ENCODE measurements at regions not wholly inside any gene's neighbourhood (a gene's known extent, or its start where the extent isn't known, plus 50 kb on each side); places are given as distances from the start of the nearest gene placed in this dataset.

DNA sequence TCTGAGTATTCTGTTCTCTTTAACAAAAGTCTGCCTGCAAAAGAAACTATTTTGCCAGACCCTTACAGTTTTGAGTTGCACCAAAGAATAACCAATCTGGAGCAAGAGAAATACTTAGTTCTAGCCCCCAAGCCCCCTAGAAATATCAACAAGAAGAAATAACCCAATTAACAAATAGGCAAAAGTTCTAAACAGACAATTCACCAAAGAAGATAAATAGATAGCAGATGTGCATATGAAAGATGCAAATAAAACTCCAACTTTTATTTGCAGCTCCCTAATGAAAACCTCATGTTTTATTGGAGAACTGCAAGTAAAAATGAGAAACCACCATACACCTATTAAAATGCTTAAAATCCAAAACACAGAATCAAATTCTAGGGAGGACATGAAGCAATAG, 1308.0 kb downstream of the CDH11 start:
- Mint-ChIP-seq H3K9me3 (peaks cover 14% of the 10 kb centered on the region), H3K36me3 (ENCODE audit: low read depth) (no peaks in the 10 kb centered on the region), H3K27ac (no peak overlapping the region), H3K27me3 (ENCODE audit: insufficient read depth) (no peaks in the 10 kb centered on the region), H3K4me3 (no peak overlapping the region), H3K4me1 (ENCODE audit: low read depth) (no peaks in the 10 kb centered on the region)
- TF ChIP-seq, protein P1, sequence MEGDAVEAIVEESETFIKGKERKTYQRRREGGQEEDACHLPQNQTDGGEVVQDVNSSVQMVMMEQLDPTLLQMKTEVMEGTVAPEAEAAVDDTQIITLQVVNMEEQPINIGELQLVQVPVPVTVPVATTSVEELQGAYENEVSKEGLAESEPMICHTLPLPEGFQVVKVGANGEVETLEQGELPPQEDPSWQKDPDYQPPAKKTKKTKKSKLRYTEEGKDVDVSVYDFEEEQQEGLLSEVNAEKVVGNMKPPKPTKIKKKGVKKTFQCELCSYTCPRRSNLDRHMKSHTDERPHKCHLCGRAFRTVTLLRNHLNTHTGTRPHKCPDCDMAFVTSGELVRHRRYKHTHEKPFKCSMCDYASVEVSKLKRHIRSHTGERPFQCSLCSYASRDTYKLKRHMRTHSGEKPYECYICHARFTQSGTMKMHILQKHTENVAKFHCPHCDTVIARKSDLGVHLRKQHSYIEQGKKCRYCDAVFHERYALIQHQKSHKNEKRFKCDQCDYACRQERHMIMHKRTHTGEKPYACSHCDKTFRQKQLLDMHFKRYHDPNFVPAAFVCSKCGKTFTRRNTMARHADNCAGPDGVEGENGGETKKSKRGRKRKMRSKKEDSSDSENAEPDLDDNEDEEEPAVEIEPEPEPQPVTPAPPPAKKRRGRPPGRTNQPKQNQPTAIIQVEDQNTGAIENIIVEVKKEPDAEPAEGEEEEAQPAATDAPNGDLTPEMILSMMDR (IDR thresholded peaks at IDR 0.05) = no peak
- DNase-seq = no peak

- TF ChIP-seq, protein P1 (IDR thresholded peaks at IDR 0.05) = no peak
- Mint-ChIP-seq H3K4me1 (ENCODE audit: low read depth) (no peaks in the 10 kb centered on the region), H3K36me3 (ENCODE audit: low read depth) (no peaks in the 10 kb centered on the region), H3K27ac (no peak overlapping the region), H3K9me3 (no peaks in the 10 kb centered on the region; the same call in none of the 2 replicates), H3K27me3 (ENCODE audit: insufficient read depth) (no peaks in the 10 kb centered on the region; the same call in 1 of the 2 replicates), H3K4me3 (no peak overlapping the region)
- DNase-seq = no peak
Observed at GRCh38 chr16:63808730-63809129, 1313.1 kb downstream of the CDH11 start.

DNA sequence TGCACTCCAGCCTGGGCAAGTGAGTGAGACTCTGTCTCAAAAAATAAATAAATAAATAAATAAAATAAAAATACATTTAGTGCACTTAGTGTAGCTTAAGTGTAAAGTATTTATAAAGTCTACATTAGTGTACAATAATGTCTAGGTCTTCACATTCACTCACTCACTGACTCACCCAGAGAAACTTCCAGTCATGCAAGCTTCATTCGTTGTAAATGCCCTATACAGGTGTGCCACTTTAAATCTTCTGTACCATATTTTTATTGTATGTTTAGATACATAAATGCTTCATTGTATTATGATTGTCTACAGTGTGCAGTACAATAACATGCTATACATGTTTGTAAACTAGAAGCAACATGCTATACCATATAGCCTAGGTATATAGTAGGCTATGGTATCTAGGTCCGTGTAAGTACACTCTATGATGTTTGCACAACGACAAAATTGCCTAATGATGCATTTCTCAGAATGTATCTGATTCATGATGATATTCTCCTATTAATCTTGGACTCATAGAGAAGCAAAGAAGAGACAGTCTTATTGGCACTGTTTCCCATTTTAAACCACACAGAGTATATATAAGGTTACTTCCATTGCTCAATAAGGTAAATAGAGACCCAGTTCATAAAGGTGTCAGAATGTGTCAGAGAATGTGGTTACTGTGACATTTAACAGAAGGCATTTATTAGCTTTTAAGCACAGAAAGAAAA, 1314.9 kb downstream of the CDH11 start:
- TF ChIP-seq, protein P1 (IDR thresholded peaks at IDR 0.05) = no peak
- Mint-ChIP-seq H3K4me1 (ENCODE audit: low read depth) (no peaks in the 10 kb centered on the region), H3K27me3 (ENCODE audit: insufficient read depth) (no peaks in the 10 kb centered on the region; the same call in 1 of the 2 replicates), H3K36me3 (ENCODE audit: low read depth) (no peaks in the 10 kb centered on the region), H3K27ac (no peak overlapping the region), H3K4me3 (no peak overlapping the region), H3K9me3 (no peaks in the 10 kb centered on the region; the same call in none of the 2 replicates)
- DNase-seq = no peak

- H3K4me3 Mint-ChIP-seq = no peak overlapping the region
- no peaks in the 10 kb centered on the region; the same call in 1 of the 2 replicates for H3K27me3 Mint-ChIP-seq (ENCODE audit: insufficient read depth)
Observed at GRCh38 chr16:63804126-63804525, 1317.7 kb downstream of the CDH11 start.

GRCh38 chr16:63789603-63790002, 1332.3 kb downstream of the CDH11 start:
- H3K27me3 Mint-ChIP-seq (ENCODE audit: insufficient read depth) = no peaks in the 10 kb centered on the region
- H3K27ac Mint-ChIP-seq = no peak overlapping the region
- H3K4me3 Mint-ChIP-seq = no peak overlapping the region
- peaks cover 50% of the 10 kb centered on the region for H3K9me3 Mint-ChIP-seq
- H3K4me1 Mint-ChIP-seq (ENCODE audit: low read depth) = no peaks in the 10 kb centered on the region
- TF ChIP-seq, protein P1 (IDR thresholded peaks at IDR 0.05) = no peak; the same call in 1 of the 2 replicates
- DNase-seq = no peak
- no peaks in the 10 kb centered on the region for H3K36me3 Mint-ChIP-seq (ENCODE audit: low read depth)

More at GRCh38 chr16:63804126-63804525, 1317.7 kb downstream of the CDH11 start:
- peaks cover 9% of the 10 kb centered on the region; the same call in 1 of the 2 replicates for H3K9me3 Mint-ChIP-seq
- TF ChIP-seq, protein P1 (IDR thresholded peaks at IDR 0.05) = no peak
- no peak overlapping the region for H3K27ac Mint-ChIP-seq
- H3K4me1 Mint-ChIP-seq (ENCODE audit: low read depth) = no peaks in the 10 kb centered on the region
- no peaks in the 10 kb centered on the region for H3K36me3 Mint-ChIP-seq (ENCODE audit: low read depth)
- no peak for DNase-seq

Measured in HFFc6 (cell line).